ENCODE measurements at regions not wholly inside any gene's neighbourhood (a gene's known extent, or its start where the extent isn't known, plus 50 kb on each side); places are given as distances from the start of the nearest gene placed in this dataset.

DNA sequence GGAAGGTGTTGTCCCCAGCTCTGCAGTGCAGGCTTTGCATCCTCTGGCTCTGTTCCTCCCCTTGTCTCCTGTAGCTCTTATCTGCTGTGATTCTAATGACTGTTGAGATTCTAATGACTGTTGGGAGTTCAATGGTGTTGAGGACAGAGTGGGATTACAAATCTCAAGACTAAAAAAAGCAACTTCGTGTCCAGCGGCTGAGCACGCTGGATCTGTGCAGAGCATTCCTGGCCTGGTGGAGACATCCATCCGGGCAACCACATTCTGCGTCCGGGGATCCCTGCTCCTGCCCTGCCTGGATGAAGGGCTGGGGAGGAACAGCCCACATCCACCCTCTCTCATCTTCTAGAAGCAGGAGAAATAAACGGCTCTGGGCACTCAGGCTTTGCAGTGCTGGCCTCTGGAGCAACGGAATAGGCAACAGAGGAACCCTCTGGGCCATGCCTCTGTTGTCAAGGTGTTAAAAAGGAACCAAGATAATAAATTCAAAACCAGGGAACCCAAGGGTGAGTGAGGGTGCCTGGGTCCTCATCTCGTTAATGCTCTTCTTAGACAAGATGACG lies 106.7 kb upstream of the ASB18 start:
- TF ChIP-seq POLR2AphosphoS5 (IDR thresholded peaks at IDR 0.05) (no peak), POLR2A (IDR thresholded peaks at IDR 0.05) (no peak)
- TF ChIP-seq, protein P1, sequence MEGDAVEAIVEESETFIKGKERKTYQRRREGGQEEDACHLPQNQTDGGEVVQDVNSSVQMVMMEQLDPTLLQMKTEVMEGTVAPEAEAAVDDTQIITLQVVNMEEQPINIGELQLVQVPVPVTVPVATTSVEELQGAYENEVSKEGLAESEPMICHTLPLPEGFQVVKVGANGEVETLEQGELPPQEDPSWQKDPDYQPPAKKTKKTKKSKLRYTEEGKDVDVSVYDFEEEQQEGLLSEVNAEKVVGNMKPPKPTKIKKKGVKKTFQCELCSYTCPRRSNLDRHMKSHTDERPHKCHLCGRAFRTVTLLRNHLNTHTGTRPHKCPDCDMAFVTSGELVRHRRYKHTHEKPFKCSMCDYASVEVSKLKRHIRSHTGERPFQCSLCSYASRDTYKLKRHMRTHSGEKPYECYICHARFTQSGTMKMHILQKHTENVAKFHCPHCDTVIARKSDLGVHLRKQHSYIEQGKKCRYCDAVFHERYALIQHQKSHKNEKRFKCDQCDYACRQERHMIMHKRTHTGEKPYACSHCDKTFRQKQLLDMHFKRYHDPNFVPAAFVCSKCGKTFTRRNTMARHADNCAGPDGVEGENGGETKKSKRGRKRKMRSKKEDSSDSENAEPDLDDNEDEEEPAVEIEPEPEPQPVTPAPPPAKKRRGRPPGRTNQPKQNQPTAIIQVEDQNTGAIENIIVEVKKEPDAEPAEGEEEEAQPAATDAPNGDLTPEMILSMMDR (IDR thresholded peaks at IDR 0.05), result no peak

Data from sigmoid colon (tissue), 4 donors.